Prostate gland (tissue), 2 donors: ENCODE measurements at regions not wholly inside any gene's neighbourhood (a gene's known extent, or its start where the extent isn't known, plus 50 kb on each side); places are given as distances from the start of the nearest gene placed in this dataset.
A peak's percentile ranks its signal among the peaks of the same experiment; 100 is the strongest.

Experiments used
- DNase-seq: peaks from one replicate; pipeline ENCODE4 v3.0.0-alpha.2; 2019; ENCODE audit warnings: low spot score
- H3K27ac ChIP-seq, 2 donors: fragments of 200-600 bp; sonication (generic); 2 replicates each; pipeline ENCODE4 v1.5.1; 2017 to 2019
- H3K27me3 ChIP-seq: fragments of 200-600 bp; sonication (generic); replicated peaks from 2 replicates; pipeline ENCODE4 v1.5.1; 2019; ENCODE audit not compliant: insufficient read depth
- H3K36me3 ChIP-seq, 2 donors: fragments of 200-600 bp; sonication (generic); 1 replicate in 1 of 2; 2 replicates in 1 of 2; pipeline versions ENCODE4 v1.5.1 to v1.8.1; 2017 to 2019
- H3K4me1 ChIP-seq: fragments of 200-600 bp; sonication (generic); replicated peaks from 2 replicates; pipeline ENCODE4 v1.5.1; 2019
- H3K4me3 ChIP-seq, 2 donors: fragments of 200-600 bp; sonication (generic); 2 replicates each; pipeline ENCODE4 v1.5.1; 2017 to 2019
- H3K9me3 ChIP-seq: fragments of 200-600 bp; sonication (generic); 2 replicates; pipeline ENCODE4 v1.5.1; 2017
- POLR2A ChIP-seq: fragments of 450-650 bp; IDR thresholded peaks from one replicate; pipeline ENCODE4 v1.6.1; 2016; ENCODE audit warnings: antibody characterized with exemption, mild to moderate bottlenecking
- POLR2AphosphoS5 ChIP-seq: sonication (generic); formaldehyde crosslinking; IDR thresholded peaks from one replicate; pipeline ENCODE4 v1.6.1; 2017; ENCODE audit warnings: antibody characterized with exemption
- WGBS: methylation state at CpG from one replicate; pipeline ENCODE4 v1.1.5; 2018; 5-methylcytosine and 5-hydroxymethylcytosine counted together
- intact Hi-C: fragments of 100-400 bp; cut with DNase I; formaldehyde crosslinking; loops from one replicate; pipeline ENCODE4 v1.14.2; 2022
- TF ChIP-seq, protein P1 (sequence below), 4 experiments: fragments of 200-600 bp in 2 of 4; fragments of 450-650 bp in 2 of 4; sonication (generic) in 2 of 4; IDR thresholded peaks; 1 replicate in 3 of 4; 2 replicates in 1 of 4; pipeline ENCODE4 v1.5.1; 2016 to 2019; ENCODE audit warnings: antibody characterized with exemption in 4 of 4, mild to moderate bottlenecking in 2 of 4, moderate library complexity in 2 of 4

DNA sequence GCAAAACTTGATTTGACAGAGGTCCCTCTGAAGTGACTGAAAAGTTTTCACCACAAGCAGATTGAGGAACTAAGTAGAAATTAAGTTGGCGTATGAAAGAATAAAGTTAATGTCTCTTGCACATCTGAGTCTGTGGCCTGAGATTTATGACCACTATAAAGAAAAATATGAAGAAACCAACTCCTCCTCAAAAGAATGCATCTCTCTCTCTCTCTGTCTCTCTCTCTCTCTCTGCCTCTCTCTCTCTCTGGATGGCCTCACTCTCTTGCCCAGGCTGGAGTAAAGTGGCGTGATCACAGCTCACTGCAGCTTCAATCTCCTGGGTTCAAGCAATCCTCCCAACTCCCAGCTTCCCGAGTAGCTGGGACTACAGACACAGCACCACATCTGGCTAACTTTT lies 55.2 kb downstream of the RPL22L1 start:
- Histone ChIP-seq H3K4me3 (no peak overlapping the region), H3K27ac (no peak overlapping the region), H3K36me3 (no peaks in the 10 kb centered on the region), H3K4me1 (no peaks in the 10 kb centered on the region), H3K9me3 (no peaks in the 10 kb centered on the region), H3K27me3 (no peaks in the 10 kb centered on the region)
- no peak for DNase-seq
- WGBS = 66% methylated on average over 3 of the region's 3 CpGs
- TF ChIP-seq POLR2AphosphoS5 (no peak), POLR2A (no peak)
- TF ChIP-seq, protein P1, sequence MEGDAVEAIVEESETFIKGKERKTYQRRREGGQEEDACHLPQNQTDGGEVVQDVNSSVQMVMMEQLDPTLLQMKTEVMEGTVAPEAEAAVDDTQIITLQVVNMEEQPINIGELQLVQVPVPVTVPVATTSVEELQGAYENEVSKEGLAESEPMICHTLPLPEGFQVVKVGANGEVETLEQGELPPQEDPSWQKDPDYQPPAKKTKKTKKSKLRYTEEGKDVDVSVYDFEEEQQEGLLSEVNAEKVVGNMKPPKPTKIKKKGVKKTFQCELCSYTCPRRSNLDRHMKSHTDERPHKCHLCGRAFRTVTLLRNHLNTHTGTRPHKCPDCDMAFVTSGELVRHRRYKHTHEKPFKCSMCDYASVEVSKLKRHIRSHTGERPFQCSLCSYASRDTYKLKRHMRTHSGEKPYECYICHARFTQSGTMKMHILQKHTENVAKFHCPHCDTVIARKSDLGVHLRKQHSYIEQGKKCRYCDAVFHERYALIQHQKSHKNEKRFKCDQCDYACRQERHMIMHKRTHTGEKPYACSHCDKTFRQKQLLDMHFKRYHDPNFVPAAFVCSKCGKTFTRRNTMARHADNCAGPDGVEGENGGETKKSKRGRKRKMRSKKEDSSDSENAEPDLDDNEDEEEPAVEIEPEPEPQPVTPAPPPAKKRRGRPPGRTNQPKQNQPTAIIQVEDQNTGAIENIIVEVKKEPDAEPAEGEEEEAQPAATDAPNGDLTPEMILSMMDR (IDR thresholded peaks at IDR 0.05) = no peak
- intact Hi-C loops = loop anchor here (10.0 kb wide), 1 partner anchor 500 kb away; no protein-coding TSS in a partner anchor

DNA sequence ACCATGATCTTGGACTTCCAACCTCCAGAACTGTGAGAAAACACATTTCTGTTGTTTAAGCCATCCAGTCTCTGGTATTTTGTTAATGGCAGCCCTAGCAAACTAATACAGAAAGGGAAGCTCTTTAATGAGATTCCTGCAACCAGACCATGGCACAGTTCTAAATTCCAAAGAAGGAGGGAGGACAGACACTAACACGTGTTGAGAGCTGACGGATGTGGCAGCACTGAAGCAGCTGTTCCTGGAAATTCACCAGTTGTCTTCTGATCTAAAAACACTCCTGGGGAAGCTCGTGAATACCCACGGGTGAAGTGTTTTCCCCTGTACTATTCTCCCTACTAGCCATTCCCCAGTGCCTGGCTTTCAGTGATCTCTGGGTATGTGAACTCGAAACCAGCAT lies 56.7 kb downstream of the RPL22L1 start:
- 58% methylated on average over 5 of the region's 5 CpGs for WGBS
- TF ChIP-seq POLR2AphosphoS5 = no peak
- TF ChIP-seq, protein P1 (IDR thresholded peaks at IDR 0.05) = no peak
- no peak for TF ChIP-seq POLR2A
- no peak for DNase-seq
- H3K27me3 ChIP-seq = no peaks in the 10 kb centered on the region
- no peak overlapping the region for H3K4me3 ChIP-seq
- no peak overlapping the region for H3K27ac ChIP-seq
- no peaks in the 10 kb centered on the region for H3K9me3 ChIP-seq
- no peaks in the 10 kb centered on the region for H3K36me3 ChIP-seq
- intact Hi-C loops = loop anchor here (10.0 kb wide), 1 partner anchor 498 kb away; no protein-coding TSS in a partner anchor
- no peaks in the 10 kb centered on the region for H3K4me1 ChIP-seq

DNA sequence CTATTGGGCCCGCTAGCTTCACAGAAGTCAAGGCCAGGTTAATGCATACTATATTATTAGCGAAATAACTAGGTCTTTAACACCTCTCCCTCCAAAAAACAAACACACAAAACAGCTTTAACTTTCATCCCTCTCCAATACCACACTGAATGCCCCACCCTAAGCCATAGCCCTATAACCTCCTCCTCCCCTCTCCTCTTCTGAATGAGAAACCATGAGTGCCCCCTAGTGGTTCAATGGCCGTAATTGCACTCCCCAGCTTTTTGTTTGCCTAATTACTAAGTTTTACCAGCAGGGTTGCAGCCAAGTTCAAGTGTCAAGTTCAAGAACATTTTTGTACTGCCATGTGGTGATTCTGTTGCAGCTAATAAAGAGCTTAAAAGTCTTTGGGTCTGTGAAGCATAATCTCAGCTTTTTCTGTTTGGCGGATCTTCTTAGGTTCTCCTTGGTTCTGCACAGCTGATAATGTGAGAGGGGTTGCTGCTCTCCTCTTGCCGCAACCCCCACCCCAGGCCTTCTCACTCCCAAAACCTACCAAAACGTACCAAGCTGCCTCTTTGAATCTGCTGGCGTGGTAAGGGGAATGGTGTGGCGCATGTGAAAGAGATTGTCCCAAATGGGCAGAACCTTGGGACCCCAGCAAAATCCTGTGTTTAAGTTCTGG lies 57.9 kb downstream of the RPL22L1 start:
- H3K4me1 ChIP-seq = no peaks in the 10 kb centered on the region
- H3K27me3 ChIP-seq = no peaks in the 10 kb centered on the region
- no peak overlapping the region for H3K4me3 ChIP-seq
- no peak overlapping the region for H3K27ac ChIP-seq
- no peaks in the 10 kb centered on the region for H3K9me3 ChIP-seq
- WGBS = 66% methylated on average over 8 of the region's 8 CpGs
- no peak for TF ChIP-seq POLR2A
- TF ChIP-seq, protein P1 (IDR thresholded peaks at IDR 0.05) = peak; percentile 71 to 93 (median 86)
- peak; percentile 39 for TF ChIP-seq POLR2AphosphoS5
- intact Hi-C loops = loop anchor here (2.0 to 10.0 kb wide), 2 partner anchors 397 to 497 kb away; no protein-coding TSS in a partner anchor
- DNase-seq = peak; percentile 62
- H3K36me3 ChIP-seq = no peaks in the 10 kb centered on the region

DNA sequence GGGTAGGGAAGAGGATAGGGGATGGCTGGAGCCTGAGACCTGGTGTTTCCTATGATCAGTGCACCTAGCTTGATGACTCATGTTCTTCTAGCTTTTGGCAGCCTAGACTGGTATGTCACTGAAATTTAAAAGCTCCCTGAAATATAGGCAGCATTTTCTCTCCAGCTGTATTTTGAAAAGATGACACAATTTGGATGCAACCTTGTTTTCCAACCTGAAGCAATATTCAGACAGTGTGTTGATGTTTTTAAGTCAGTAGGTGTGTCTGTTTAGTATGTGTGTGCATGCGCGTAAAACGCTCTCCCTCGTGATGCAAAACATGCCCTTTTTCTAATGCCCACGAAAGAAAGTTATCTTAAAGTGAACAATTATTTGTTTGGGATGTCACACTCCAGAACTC lies 58.5 kb downstream of the RPL22L1 start:
- Histone ChIP-seq H3K27me3 (no peaks in the 10 kb centered on the region), H3K4me3 (no peak overlapping the region), H3K36me3 (no peaks in the 10 kb centered on the region), H3K4me1 (no peaks in the 10 kb centered on the region), H3K27ac (no peak overlapping the region), H3K9me3 (no peaks in the 10 kb centered on the region)
- intact Hi-C loops = loop anchor here (2.0 to 10.0 kb wide), 2 partner anchors 397 to 497 kb away; no protein-coding TSS in a partner anchor
- TF ChIP-seq, protein P1 (IDR thresholded peaks at IDR 0.05) = no peak
- no peak for TF ChIP-seq POLR2A
- no peak for TF ChIP-seq POLR2AphosphoS5
- DNase-seq = no peak
- 58% methylated on average over 5 of the region's 5 CpGs for WGBS

DNA sequence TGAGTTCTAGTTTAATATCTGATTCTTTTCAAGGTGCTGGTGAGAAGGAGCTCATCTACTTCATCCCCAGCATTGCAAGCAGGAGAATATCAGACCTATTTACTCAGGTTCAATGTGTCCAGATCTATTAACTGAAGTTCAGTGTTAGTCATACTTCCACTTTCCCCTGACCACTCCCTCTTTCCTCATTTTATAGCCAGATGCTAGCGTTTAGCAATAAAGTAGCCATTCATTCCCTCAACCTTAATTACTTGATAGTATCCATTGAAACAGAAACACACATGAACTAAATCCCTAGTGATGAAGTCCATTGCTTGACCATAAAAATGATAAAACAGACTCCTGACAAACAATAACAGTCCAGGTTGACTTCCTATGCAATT lies 60.0 kb downstream of the RPL22L1 start:
- H3K27me3 ChIP-seq = no peaks in the 10 kb centered on the region
- no peak overlapping the region for H3K4me3 ChIP-seq
- no peaks in the 10 kb centered on the region for H3K4me1 ChIP-seq
- 6% methylated on average over 1 of the region's 1 CpG for WGBS
- no peak for DNase-seq
- TF ChIP-seq POLR2AphosphoS5 (no peak), POLR2A (no peak)
- TF ChIP-seq, protein P1 (IDR thresholded peaks at IDR 0.05) = no peak
- H3K36me3 ChIP-seq = no peaks in the 10 kb centered on the region
- intact Hi-C loops = loop anchor here (2.0 to 10.0 kb wide), 2 partner anchors 395 to 495 kb away; no protein-coding TSS in a partner anchor
- no peaks in the 10 kb centered on the region for H3K9me3 ChIP-seq
- no peak overlapping the region for H3K27ac ChIP-seq
